ENCODE measurements at regions not wholly inside any gene's neighbourhood (a gene's known extent, or its start where the extent isn't known, plus 50 kb on each side); places are given as distances from the start of the nearest gene placed in this dataset.

- TF ChIP-seq YY1 (IDR thresholded peaks at IDR 0.05; ENCODE audit: low read depth) (no peak), TCF12 (IDR thresholded peaks at IDR 0.05; ENCODE audit: low read depth) (no peak), ZBTB7A (IDR thresholded peaks at IDR 0.05; ENCODE audit: low read depth) (no peak), CREB1 (IDR thresholded peaks at IDR 0.05; ENCODE audit: low read depth) (no peak), FOXM1 (IDR thresholded peaks at IDR 0.05; ENCODE audit: borderline replicate concordance, low read depth) (no peak), TAF1 (IDR thresholded peaks at IDR 0.05; ENCODE audit: low read depth) (no peak), NFIC (IDR thresholded peaks at IDR 0.05) (no peak), EGR1 (IDR thresholded peaks at IDR 0.05) (no peak)
- TF ChIP-seq, protein P1, sequence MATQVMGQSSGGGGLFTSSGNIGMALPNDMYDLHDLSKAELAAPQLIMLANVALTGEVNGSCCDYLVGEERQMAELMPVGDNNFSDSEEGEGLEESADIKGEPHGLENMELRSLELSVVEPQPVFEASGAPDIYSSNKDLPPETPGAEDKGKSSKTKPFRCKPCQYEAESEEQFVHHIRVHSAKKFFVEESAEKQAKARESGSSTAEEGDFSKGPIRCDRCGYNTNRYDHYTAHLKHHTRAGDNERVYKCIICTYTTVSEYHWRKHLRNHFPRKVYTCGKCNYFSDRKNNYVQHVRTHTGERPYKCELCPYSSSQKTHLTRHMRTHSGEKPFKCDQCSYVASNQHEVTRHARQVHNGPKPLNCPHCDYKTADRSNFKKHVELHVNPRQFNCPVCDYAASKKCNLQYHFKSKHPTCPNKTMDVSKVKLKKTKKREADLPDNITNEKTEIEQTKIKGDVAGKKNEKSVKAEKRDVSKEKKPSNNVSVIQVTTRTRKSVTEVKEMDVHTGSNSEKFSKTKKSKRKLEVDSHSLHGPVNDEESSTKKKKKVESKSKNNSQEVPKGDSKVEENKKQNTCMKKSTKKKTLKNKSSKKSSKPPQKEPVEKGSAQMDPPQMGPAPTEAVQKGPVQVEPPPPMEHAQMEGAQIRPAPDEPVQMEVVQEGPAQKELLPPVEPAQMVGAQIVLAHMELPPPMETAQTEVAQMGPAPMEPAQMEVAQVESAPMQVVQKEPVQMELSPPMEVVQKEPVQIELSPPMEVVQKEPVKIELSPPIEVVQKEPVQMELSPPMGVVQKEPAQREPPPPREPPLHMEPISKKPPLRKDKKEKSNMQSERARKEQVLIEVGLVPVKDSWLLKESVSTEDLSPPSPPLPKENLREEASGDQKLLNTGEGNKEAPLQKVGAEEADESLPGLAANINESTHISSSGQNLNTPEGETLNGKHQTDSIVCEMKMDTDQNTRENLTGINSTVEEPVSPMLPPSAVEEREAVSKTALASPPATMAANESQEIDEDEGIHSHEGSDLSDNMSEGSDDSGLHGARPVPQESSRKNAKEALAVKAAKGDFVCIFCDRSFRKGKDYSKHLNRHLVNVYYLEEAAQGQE (IDR thresholded peaks at IDR 0.05; ENCODE audit: low read depth), result no peak
- TF ChIP-seq, protein P2, sequence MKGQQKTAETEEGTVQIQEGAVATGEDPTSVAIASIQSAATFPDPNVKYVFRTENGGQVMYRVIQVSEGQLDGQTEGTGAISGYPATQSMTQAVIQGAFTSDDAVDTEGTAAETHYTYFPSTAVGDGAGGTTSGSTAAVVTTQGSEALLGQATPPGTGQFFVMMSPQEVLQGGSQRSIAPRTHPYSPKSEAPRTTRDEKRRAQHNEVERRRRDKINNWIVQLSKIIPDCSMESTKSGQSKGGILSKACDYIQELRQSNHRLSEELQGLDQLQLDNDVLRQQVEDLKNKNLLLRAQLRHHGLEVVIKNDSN (IDR thresholded peaks at IDR 0.05), result no peak
These were observed 53.8 kb downstream of the COX7C start for GRCh38 chr5:86671536-86671935.

GRCh38 chr5:86674069-86674468 lies 56.3 kb downstream of the COX7C start:
- no peak for TF ChIP-seq TAF1 (IDR thresholded peaks at IDR 0.05; ENCODE audit: low read depth)
- TF ChIP-seq MAX (IDR thresholded peaks at IDR 0.05), result no peak

- TF ChIP-seq CREB1 (IDR thresholded peaks at IDR 0.05; ENCODE audit: low read depth) (no peak), FOXM1 (IDR thresholded peaks at IDR 0.05; ENCODE audit: borderline replicate concordance, low read depth) (no peak)
- TF ChIP-seq, protein P2 (IDR thresholded peaks at IDR 0.05), result no peak
- TF ChIP-seq, protein P1 (IDR thresholded peaks at IDR 0.05; ENCODE audit: low read depth), result no peak
These were observed 57.6 kb downstream of the COX7C start for GRCh38 chr5:86675311-86675710.

DNA sequence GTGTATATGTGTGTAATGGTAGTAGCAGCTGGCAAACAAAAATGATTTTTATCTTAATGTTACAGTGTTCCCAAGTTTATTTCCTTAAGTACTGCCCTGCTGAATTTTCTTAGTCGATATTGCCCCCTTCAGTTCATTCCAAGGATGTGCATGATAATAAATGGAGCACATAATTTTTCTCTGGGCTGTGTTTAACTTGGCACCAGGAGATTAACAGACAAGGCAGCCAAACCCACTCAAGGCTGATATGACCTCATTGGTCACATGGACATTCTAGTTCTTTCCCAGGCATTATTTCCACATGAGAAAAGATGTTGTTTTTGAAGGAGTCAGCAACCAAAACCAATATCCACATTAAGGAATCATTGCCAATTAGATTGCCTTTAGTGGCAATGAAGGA lies 61.8 kb downstream of the COX7C start:
- TF ChIP-seq FOXM1 (IDR thresholded peaks at IDR 0.05; ENCODE audit: borderline replicate concordance, low read depth) (no peak), CREB1 (IDR thresholded peaks at IDR 0.05; ENCODE audit: low read depth) (no peak), TAF1 (IDR thresholded peaks at IDR 0.05; ENCODE audit: low read depth) (no peak), ZBTB7A (IDR thresholded peaks at IDR 0.05; ENCODE audit: low read depth) (no peak), RAD21 (IDR thresholded peaks at IDR 0.05; ENCODE audit: low read depth) (peak; percentile 77)
- TF ChIP-seq, protein P2 (IDR thresholded peaks at IDR 0.05), result peak; percentile 52; the same call in 1 of the 2 replicates

- no peak for TF ChIP-seq ZBTB7A (IDR thresholded peaks at IDR 0.05; ENCODE audit: low read depth)
These were observed 62.2 kb downstream of the COX7C start for GRCh38 chr5:86679949-86680348.

GRCh38 chr5:86684222-86684621 lies 66.5 kb downstream of the COX7C start:
- no peak for TF ChIP-seq MAX (IDR thresholded peaks at IDR 0.05)
- TF ChIP-seq CREB1 (IDR thresholded peaks at IDR 0.05; ENCODE audit: low read depth), result no peak
- no peak for TF ChIP-seq NFIC (IDR thresholded peaks at IDR 0.05)
- no peak for TF ChIP-seq TAF1 (IDR thresholded peaks at IDR 0.05; ENCODE audit: low read depth)
- TF ChIP-seq TCF12 (IDR thresholded peaks at IDR 0.05; ENCODE audit: low read depth), result no peak
- no peak for TF ChIP-seq ZBTB7A (IDR thresholded peaks at IDR 0.05; ENCODE audit: low read depth)
- no peak for TF ChIP-seq FOXM1 (IDR thresholded peaks at IDR 0.05; ENCODE audit: borderline replicate concordance, low read depth)
- TF ChIP-seq, protein P2 (IDR thresholded peaks at IDR 0.05), result no peak
- no peak for TF ChIP-seq YY1 (IDR thresholded peaks at IDR 0.05; ENCODE audit: low read depth)

DNA sequence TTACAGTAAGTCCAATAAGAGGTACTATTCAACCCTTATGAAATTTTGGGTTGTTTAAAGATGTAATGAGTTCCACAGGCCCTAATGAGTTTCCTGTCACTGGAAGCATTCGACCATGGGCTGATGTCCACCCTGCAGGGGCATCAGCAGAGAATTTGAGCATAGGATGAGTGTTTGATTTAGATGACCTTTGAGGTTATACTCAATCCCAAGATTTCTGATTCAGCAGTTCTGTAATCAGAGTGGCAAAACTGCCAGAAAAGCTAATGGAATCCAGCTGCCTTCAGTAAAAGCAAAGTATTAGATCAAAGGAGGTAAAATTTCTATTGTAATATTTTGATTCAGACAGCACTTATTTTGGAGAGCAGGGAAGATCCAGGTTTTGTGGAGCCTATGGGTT lies 68.3 kb downstream of the COX7C start:
- TF ChIP-seq TCF12 (IDR thresholded peaks at IDR 0.05; ENCODE audit: low read depth) (no peak), CREB1 (IDR thresholded peaks at IDR 0.05; ENCODE audit: low read depth) (no peak), ZBTB7A (IDR thresholded peaks at IDR 0.05; ENCODE audit: low read depth) (no peak), NFIC (IDR thresholded peaks at IDR 0.05) (no peak), YY1 (IDR thresholded peaks at IDR 0.05; ENCODE audit: low read depth) (no peak), EP300 (IDR thresholded peaks at IDR 0.05; ENCODE audit: borderline replicate concordance) (no peak), TAF1 (IDR thresholded peaks at IDR 0.05; ENCODE audit: low read depth) (no peak)
- TF ChIP-seq, protein P1 (IDR thresholded peaks at IDR 0.05; ENCODE audit: low read depth), result no peak
